Stomach (tissue), 8 donors: ENCODE measurements at regions not wholly inside any gene's neighbourhood (a gene's known extent, or its start where the extent isn't known, plus 50 kb on each side); places are given as distances from the start of the nearest gene placed in this dataset.

ENCODE experiments used
- DNase-seq, 2 donors: peaks; one replicate each; pipeline versions ENCODE4 v3.0.0 to v3.0.0-alpha.2; 2013 to 2019
- H3K27ac ChIP-seq, 5 donors: fragments of 200-600 bp in 4 of 5; sonication (generic) in 4 of 5; one replicate each; pipeline ENCODE4 v1.5.1; 2013 to 2019; ENCODE audit warnings: mild to moderate bottlenecking in 1 of 5, moderate library complexity in 1 of 5
- H3K27me3 ChIP-seq, 3 donors: fragments of 200-600 bp; sonication (generic); one replicate each; pipeline ENCODE4 v1.5.1; 2017 to 2019; ENCODE audit warnings: mixed run types in 1 of 3
- H3K36me3 ChIP-seq, 4 donors: fragments of 200-600 bp; sonication (generic); 1 replicate in 3 of 4; 2 replicates in 1 of 4; pipeline ENCODE4 v1.5.1; 2016 to 2019
- H3K4me1 ChIP-seq, 4 donors: fragments of 200-600 bp; sonication (generic); one replicate each; pipeline ENCODE4 v1.5.1; 2016 to 2019
- H3K4me3 ChIP-seq, 4 donors: fragments of 200-600 bp; sonication (generic) in 3 of 4; one replicate each; pipeline ENCODE4 v1.5.1; 2016 to 2019; ENCODE audit warnings: mild to moderate bottlenecking in 1 of 4
- H3K9me3 ChIP-seq, 4 donors: fragments of 200-600 bp; sonication (generic); one replicate each; pipeline ENCODE4 v1.5.1; 2016 to 2019
- EP300 ChIP-seq: sonication (generic); formaldehyde crosslinking; IDR thresholded peaks from one replicate; pipeline ENCODE4 v1.6.1; 2017; ENCODE audit warnings: antibody characterized with exemption
- POLR2A ChIP-seq, 4 donors: fragments of 450-650 bp; IDR thresholded peaks; one replicate each; pipeline ENCODE4 v1.6.1; 2016; ENCODE audit warnings: antibody characterized with exemption in 4 of 4, control low read depth in 2 of 4, mild to moderate bottlenecking in 1 of 4, moderate library complexity in 1 of 4
- POLR2AphosphoS5 ChIP-seq, 3 donors: sonication (generic); formaldehyde crosslinking; IDR thresholded peaks; one replicate each; pipeline ENCODE4 v1.6.1; 2016; ENCODE audit warnings: antibody characterized with exemption in 3 of 3
- WGBS, 5 donors: extraction: QIAGEN DNeasy Blood & Tissue Kit in 3 of 5; methylation state at CpG; one replicate each; pipeline versions ENCODE4 v1.1.5 to v1.1.7; 2013 to 2018; 5-methylcytosine and 5-hydroxymethylcytosine counted together
- intact Hi-C: fragments of 100-400 bp; cut with DNase I; formaldehyde crosslinking; loops from one replicate; pipeline ENCODE4 v1.15.1; 2023; ENCODE audit warnings: low total_unique reads
- TF ChIP-seq, protein P1 (sequence below), 7 experiments: fragments of 450-650 bp in 4 of 7; fragments of 200-600 bp in 3 of 7; sonication (generic) in 3 of 7; IDR thresholded peaks; one replicate each; pipeline ENCODE4 v1.5.1; 2016 to 2019; ENCODE audit warnings: antibody characterized with exemption in 7 of 7, control low read depth in 2 of 7, mild to moderate bottlenecking in 1 of 7
- donor health status: healthy with polysubstance abuse.
- donor health status: Bipolar disorder and iron deficiency.
- donor health status: healthy.

DNA sequence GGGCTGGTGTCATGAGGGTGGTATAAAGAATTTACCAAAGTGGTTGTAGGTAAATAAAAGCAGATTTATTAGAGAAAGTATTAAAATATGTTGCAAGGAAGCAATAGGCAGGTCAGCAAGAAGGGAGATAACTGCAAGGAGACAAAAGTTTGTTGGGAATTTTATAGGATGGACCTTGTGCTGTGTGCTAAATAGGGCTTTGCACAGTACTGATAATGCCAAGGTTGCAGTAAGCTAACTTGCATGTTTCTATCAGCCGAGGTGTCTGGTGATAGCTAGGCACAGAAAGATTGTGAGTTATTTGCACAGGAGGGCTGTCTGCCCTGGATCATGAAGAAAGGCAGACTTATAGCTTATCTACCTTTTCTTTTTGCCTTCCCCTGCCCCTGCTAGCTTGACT lies 102.5 kb upstream of the SPRED1 start:
- H3K27me3 ChIP-seq: no peaks in the 10 kb centered on the region
- no peak overlapping the region for H3K4me3 ChIP-seq
- intact Hi-C loops: no loop called here
- H3K36me3 ChIP-seq: no peaks in the 10 kb centered on the region
- TF ChIP-seq, protein P1, sequence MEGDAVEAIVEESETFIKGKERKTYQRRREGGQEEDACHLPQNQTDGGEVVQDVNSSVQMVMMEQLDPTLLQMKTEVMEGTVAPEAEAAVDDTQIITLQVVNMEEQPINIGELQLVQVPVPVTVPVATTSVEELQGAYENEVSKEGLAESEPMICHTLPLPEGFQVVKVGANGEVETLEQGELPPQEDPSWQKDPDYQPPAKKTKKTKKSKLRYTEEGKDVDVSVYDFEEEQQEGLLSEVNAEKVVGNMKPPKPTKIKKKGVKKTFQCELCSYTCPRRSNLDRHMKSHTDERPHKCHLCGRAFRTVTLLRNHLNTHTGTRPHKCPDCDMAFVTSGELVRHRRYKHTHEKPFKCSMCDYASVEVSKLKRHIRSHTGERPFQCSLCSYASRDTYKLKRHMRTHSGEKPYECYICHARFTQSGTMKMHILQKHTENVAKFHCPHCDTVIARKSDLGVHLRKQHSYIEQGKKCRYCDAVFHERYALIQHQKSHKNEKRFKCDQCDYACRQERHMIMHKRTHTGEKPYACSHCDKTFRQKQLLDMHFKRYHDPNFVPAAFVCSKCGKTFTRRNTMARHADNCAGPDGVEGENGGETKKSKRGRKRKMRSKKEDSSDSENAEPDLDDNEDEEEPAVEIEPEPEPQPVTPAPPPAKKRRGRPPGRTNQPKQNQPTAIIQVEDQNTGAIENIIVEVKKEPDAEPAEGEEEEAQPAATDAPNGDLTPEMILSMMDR (IDR thresholded peaks at IDR 0.05): no peak
- TF ChIP-seq POLR2AphosphoS5 (IDR thresholded peaks at IDR 0.05) (no peak), EP300 (no peak), POLR2A (IDR thresholded peaks at IDR 0.05) (no peak)
- H3K9me3 ChIP-seq: peaks cover 0 to 23% (median 8%) of the 10 kb centered on the region in 4 donors
- no peaks in the 10 kb centered on the region for H3K4me1 ChIP-seq
- DNase-seq: no peak
- 51 to 90% (median 62%) methylated on average over 1 of the region's 1 CpG for WGBS, 5 donors
- H3K27ac ChIP-seq: no peak overlapping the region

DNA sequence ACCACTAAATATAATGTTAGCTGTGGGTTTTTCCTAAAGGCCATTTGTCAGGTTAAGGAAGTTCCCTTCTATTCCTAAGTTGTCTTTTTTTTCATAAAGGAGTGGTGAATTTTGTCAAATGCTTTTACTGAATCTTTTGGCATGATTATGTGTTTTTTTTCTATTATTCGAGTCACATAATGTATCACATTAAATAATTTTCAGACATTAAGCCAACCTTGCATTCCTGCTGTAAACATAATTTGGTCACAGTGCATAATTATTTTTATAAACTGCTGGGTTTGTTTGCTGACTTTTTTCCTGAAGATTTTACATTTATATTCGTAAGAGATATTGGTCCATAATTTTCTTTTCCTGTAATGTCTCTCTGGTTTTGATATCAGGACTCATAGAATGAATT lies 101.8 kb upstream of the SPRED1 start:
- WGBS, 5 donors: 80 to 95% (median 89%) methylated on average over 2 of the region's 2 CpGs
- intact Hi-C loops: no loop called here
- H3K9me3 ChIP-seq: peaks cover 0 to 23% (median 8%) of the 10 kb centered on the region in 4 donors

DNA sequence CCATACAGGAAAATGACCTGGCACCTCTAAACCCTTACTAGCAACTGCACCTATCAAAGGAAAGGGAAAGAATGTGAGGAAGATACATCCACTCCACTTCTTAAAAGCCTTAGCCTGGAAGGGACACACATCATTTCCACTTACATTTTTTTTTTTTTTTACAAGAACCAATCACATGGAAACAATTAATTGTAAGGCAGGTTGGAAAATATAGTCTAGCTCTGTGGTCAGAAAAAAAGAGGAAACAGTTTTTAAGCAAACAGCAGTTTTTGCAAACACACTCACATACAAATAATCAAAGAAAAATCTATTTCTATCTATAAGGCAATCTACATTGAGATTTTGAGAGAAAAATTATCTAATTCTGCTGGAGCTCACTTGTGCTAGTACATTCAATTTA lies 98.9 kb upstream of the SPRED1 start:
- no peak for DNase-seq
- no peak for TF ChIP-seq EP300
- no peak for TF ChIP-seq POLR2A (IDR thresholded peaks at IDR 0.05)
- TF ChIP-seq POLR2AphosphoS5 (IDR thresholded peaks at IDR 0.05): no peak
- TF ChIP-seq, protein P1 (IDR thresholded peaks at IDR 0.05): no peak
- Histone ChIP-seq H3K27ac (no peak overlapping the region), H3K4me1 (no peaks in the 10 kb centered on the region), H3K36me3 (no peaks in the 10 kb centered on the region), H3K4me3 (no peak overlapping the region), H3K9me3 (peaks cover 0 to 33% (median 11%) of the 10 kb centered on the region in 4 donors), H3K27me3 (no peaks in the 10 kb centered on the region)
- intact Hi-C loops: no loop called here

More for the DNA sequence above, 101.8 kb upstream of the SPRED1 start:
- Histone ChIP-seq H3K4me1 (no peaks in the 10 kb centered on the region), H3K27ac (no peak overlapping the region), H3K4me3 (no peak overlapping the region), H3K36me3 (no peaks in the 10 kb centered on the region), H3K27me3 (no peaks in the 10 kb centered on the region)
- no peak for TF ChIP-seq POLR2A (IDR thresholded peaks at IDR 0.05)
- no peak for TF ChIP-seq EP300
- no peak for TF ChIP-seq POLR2AphosphoS5 (IDR thresholded peaks at IDR 0.05)
- TF ChIP-seq, protein P1 (IDR thresholded peaks at IDR 0.05): no peak
- no peak for DNase-seq

DNA sequence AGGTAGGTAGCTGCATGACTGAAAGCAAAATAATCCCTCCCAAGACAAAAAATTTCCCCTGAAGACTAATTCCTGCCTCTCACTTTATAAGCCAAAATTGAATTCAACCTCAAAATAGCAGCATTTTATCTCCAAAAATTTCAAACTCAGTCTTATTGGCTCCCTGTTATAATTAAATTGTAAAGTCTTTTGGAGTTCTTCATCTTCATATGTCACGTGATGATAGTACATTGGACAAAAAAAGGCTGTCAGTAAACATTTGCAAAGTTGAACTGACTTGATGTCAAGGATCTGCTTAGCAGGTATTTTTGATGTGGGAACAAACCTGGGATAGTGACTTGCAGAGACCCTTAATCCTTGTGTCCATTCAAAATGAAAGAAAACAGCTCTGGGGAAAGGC lies 98.4 kb upstream of the SPRED1 start:
- no peaks in the 10 kb centered on the region for H3K36me3 ChIP-seq
- H3K4me1 ChIP-seq: no peaks in the 10 kb centered on the region
- intact Hi-C loops: no loop called here
- 76 to 91% (median 79%) methylated on average over 1 of the region's 1 CpG for WGBS, 5 donors
- TF ChIP-seq POLR2A (IDR thresholded peaks at IDR 0.05): no peak
- TF ChIP-seq, protein P1 (IDR thresholded peaks at IDR 0.05): no peak
- TF ChIP-seq POLR2AphosphoS5 (IDR thresholded peaks at IDR 0.05): no peak
- TF ChIP-seq EP300: no peak
- H3K27ac ChIP-seq: no peak overlapping the region
- H3K27me3 ChIP-seq: no peaks in the 10 kb centered on the region
- no peak overlapping the region for H3K4me3 ChIP-seq
- DNase-seq: no peak
- H3K9me3 ChIP-seq: peaks cover 0 to 33% (median 11%) of the 10 kb centered on the region in 4 donors
